HCT116 (cell line): ENCODE measurements at regions not wholly inside any gene's neighbourhood (a gene's known extent, or its start where the extent isn't known, plus 50 kb on each side); places are given as distances from the start of the nearest gene placed in this dataset.

ENCODE experiments used
- EZH2 ChIP-seq: fragments of 200-600 bp; sonication (generic); IDR thresholded peaks from 2 replicates; pipeline ENCODE4 v1.6.1; 2017; ENCODE audit warnings: antibody characterized with exemption, mixed run types
- POLR2A ChIP-seq: IDR thresholded peaks from 2 replicates; pipeline ENCODE4 v1.7.0; 2011; ENCODE audit warnings: borderline replicate concordance; ENCODE audit not compliant: insufficient read depth, insufficient read length; ENCODE audit errors: extremely low read depth
- POLR2AphosphoS5 ChIP-seq: IDR thresholded peaks from 2 replicates; pipeline ENCODE4 v1.6.1; 2011; ENCODE audit warnings: mild to moderate bottlenecking, low read depth, low read length, moderate library complexity
- RAD21 ChIP-seq: IDR thresholded peaks from 2 replicates; pipeline ENCODE4 v1.6.1; 2012; ENCODE audit warnings: low read depth, mild to moderate bottlenecking
- REST ChIP-seq: IDR thresholded peaks from 2 replicates; pipeline ENCODE4 v1.6.1; 2012; ENCODE audit warnings: low read depth
- SIN3A ChIP-seq: IDR thresholded peaks from 2 replicates; pipeline ENCODE4 v1.6.1; 2012; ENCODE audit warnings: low read depth
- SP1 ChIP-seq: IDR thresholded peaks from 2 replicates; pipeline ENCODE4 v1.6.1; 2012; ENCODE audit warnings: low read depth
- ZBTB33 ChIP-seq: IDR thresholded peaks from 2 replicates; pipeline ENCODE4 v1.6.1; 2011; ENCODE audit warnings: mild to moderate bottlenecking, low read length, moderate library complexity; ENCODE audit not compliant: insufficient replicate concordance; ENCODE audit errors: extremely low read depth
- ZNF274 ChIP-seq: fragments of 200-500 bp; sonication (Bioruptor generic); IDR thresholded peaks from 2 replicates; pipeline ENCODE4 v1.6.1; 2014; ENCODE audit warnings: mild to moderate bottlenecking, low read depth, low read length, inconsistent platforms
- TF ChIP-seq, protein P1 (sequence below), 3 experiments: fragments of 200-600 bp in 1 of 3; sonication (generic) in 1 of 3; IDR thresholded peaks in 2 of 3; conservative IDR thresholded peaks in 1 of 3; 2 replicates each; pipeline ENCODE4 v1.5.1; 2012 to 2017; ENCODE audit warnings: low read depth in 2 of 3, low read length in 2 of 3, antibody characterized with exemption in 1 of 3, borderline replicate concordance in 1 of 3, control low read depth in 1 of 3, mild to moderate bottlenecking in 1 of 3, mixed read lengths in 1 of 3, mixed run types in 1 of 3, moderate library complexity in 1 of 3; ENCODE audit not compliant: insufficient read depth in 1 of 3

DNA sequence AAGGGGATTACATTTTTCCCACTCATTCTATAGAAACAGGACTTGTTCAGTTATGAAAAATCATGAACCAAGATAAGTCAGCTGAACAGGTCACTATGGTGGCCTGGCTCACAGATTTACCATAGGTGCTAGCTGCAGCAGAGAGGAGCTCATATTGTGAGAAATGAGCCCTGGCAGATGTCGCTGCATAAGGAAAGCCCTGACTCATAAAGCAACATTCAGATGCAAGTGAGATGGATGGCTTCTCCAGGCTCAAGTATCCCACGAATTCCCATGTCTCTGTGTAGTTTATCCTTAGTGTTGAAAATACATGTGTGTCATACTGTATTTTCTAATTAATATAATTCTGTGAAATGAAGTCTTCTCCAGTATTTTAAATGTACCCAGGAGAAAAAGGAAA, 115.0 kb upstream of the LHCGR start:
- TF ChIP-seq REST (no peak), EZH2 (no peak), POLR2A (no peak), ZBTB33 (no peak), RAD21 (no peak), POLR2AphosphoS5 (no peak), SIN3A (no peak), SP1 (no peak), ZNF274 (no peak)
- TF ChIP-seq, protein P1, sequence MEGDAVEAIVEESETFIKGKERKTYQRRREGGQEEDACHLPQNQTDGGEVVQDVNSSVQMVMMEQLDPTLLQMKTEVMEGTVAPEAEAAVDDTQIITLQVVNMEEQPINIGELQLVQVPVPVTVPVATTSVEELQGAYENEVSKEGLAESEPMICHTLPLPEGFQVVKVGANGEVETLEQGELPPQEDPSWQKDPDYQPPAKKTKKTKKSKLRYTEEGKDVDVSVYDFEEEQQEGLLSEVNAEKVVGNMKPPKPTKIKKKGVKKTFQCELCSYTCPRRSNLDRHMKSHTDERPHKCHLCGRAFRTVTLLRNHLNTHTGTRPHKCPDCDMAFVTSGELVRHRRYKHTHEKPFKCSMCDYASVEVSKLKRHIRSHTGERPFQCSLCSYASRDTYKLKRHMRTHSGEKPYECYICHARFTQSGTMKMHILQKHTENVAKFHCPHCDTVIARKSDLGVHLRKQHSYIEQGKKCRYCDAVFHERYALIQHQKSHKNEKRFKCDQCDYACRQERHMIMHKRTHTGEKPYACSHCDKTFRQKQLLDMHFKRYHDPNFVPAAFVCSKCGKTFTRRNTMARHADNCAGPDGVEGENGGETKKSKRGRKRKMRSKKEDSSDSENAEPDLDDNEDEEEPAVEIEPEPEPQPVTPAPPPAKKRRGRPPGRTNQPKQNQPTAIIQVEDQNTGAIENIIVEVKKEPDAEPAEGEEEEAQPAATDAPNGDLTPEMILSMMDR (IDR thresholded peaks at IDR 0.05 in 2 of 3, conservative IDR thresholded peaks at IDR 0.05 in 1 of 3; ENCODE audit: borderline replicate concordance in 1 of 3, insufficient read depth in 1 of 3, low read depth in 2 of 3, low read length in 2 of 3): no peak
